ELF-1 (cell line): ENCODE measurements at regions not wholly inside any gene's neighbourhood (a gene's known extent, or its start where the extent isn't known, plus 50 kb on each side); places are given as distances from the start of the nearest gene placed in this dataset.

Source experiments
- DNase-seq: peaks from one replicate; pipeline ENCODE4 v3.0.0-alpha.2; 2016; ENCODE audit warnings: low read depth, low spot score

DNA sequence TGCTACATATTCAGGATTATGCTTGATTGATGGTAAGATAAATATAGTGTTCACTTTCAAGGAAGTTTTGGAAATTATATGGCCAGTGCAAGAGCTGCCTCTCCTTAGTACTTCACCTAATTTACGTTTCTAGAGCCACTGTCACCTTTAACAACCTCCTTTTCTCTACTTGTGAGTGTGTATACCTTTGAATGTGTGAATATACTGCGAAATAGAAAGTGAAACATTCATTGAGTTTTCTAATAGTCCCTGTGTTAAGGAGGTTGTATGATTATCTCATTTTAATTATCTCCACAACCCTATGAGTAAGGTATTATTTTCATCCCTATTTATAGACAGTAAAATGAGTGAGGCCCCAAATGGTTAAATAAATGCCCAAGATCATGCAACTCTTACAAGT lies 1050.5 kb downstream of the XPNPEP1 start:
- DNase-seq: no peak

DNA sequence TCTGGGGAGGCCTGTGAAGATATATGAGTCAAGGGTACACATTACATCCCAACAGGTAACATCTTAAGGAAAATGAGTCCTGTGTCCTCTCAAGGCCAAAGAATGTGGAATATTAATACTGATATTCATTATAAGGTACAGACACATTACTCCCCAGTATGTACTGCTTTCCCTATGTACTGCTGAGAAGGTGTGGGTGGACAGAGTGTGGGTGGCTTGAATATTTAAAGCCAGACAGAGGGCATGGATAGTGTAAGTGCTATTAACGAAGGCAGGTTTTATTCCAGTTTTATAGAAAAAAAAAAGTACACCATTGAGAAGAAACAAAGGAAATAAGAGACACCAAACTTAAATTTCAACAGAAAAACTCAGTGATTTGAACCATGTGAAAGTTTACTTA lies 1054.4 kb downstream of the XPNPEP1 start:
- no peak for DNase-seq

DNA sequence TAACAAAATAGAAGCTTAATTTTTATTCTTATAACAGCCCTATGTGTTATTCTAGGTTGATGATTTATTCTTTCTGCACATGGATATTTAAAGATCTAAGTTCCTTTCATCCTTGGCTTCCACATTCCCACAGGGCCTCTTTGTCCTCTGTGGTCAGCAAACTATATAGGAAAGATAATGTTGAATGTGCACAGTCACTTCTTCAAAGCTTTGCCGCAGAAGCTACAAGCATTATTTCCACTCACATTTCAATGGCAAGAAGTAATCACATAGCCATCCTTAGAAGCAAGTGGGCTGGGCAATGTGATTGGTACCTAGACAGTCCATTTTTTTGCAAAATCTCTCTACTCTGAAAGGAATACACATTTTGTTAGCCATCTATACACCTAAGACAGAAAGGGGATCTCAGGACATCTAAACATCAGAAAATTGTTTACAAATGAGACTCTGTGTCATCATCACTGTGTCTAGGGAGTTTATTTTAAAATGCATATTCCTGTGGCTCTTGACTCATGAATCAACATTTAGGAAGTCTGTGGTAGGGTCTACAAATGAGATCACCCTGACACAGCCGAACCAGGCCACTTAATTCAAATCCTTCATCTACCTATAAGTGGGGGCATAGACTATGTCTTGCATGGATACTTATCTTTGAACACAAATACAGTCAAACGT lies 1060.5 kb downstream of the XPNPEP1 start:
- no peak for DNase-seq

- no peak for DNase-seq
These were observed 1062.0 kb downstream of the XPNPEP1 start for GRCh38 chr10:108861181-108861754.

DNA sequence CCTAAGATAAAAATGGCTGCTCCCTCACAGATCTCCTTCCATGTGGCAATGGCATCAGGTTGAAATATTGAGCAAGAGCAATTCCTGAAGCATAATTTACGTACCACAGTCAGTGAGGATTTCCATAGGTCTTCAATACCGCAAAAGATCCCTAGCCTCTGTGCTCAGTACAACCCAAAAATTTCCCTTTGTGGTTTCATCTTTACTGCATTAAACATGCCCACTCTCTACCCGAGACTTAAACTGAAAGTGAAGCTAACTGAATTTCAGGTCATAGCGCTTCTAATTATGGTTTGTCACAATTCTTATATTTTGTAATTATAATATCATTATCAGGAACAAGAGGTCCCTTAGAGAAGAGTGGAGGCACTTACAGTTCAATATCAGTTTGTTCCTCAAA lies 1071.1 kb downstream of the XPNPEP1 start:
- DNase-seq: no peak

- DNase-seq: no peak
These were observed 1073.0 kb downstream of the XPNPEP1 start for GRCh38 chr10:108850138-108850854.

DNA sequence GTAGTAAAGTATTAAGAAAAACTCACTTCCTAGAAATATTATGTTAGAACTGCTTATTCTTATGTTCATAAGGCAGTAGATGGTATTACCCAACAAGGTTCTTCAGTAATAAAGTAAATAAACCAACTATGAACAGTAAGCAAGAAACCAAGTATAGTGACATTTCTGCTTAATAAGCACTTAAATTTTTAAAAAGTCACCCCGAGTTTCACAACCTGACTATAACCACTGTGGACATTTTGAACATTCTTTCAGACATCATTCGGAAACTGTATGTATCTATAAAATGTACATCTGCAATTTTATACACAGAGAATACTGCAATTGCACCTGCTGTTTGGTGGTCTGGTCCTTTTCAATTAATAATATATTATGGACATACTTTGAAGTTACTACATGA lies 1073.6 kb downstream of the XPNPEP1 start:
- DNase-seq: no peak

DNA sequence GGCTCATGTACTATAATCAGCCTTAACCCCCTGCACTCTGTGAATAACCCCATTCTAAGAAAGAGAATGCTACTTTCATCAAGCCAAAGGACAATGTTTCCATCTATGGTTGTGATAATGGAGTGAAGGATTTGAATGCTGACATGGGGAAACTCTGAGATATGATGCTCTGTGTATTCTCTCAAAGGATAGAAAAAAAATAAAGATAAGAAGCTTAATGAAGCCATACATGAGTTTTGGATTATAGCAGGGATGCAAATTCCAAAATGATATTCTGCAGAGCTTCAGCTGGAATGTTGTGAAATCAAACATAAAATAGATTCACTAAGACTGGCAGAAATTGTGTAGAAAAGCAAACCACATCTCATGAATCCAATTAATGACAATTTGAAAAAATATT lies 1074.1 kb downstream of the XPNPEP1 start:
- DNase-seq: no peak

- DNase-seq: no peak
These were observed 1075.3 kb downstream of the XPNPEP1 start for GRCh38 chr10:108848046-108848445.

DNA sequence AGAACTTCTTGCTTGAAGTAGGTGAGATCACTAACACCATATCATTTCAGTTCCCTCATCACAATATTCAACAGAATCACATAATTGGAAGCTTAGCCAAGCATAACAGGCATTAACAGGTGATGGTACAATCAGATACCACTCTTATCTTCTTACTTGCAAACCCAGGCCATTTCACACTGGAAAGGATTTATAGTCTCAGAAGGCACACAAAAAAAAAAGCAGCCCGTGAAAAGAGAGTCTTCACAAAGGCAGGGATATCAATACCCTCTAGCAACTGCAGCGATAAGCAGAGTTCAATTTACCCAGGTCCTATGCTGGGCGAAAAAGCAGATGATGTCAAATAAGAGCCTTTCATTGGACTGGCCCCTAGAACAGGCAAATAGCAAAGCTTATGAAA lies 1082.4 kb downstream of the XPNPEP1 start:
- DNase-seq: no peak

DNA sequence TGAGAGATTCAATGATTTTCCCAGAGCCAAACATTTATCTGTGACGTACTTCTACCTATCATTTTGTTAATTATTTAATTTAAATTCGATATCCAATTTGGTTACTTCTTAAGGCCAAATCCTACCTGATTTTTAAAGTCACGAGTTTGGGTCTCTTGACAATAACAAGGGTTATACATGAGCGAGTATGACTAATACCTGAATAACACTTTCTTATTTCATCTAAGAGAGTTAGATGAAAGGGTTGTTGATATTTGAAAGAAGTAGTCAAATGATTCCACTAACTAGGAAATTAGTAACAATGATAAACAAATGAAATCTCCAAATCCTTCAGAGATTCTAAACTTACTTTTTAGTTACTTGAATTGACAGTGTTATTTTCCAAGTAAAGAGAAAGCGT lies 1086.9 kb downstream of the XPNPEP1 start:
- no peak for DNase-seq

- DNase-seq: no peak
These were observed 1101.3 kb downstream of the XPNPEP1 start for GRCh38 chr10:108822026-108822425.

DNA sequence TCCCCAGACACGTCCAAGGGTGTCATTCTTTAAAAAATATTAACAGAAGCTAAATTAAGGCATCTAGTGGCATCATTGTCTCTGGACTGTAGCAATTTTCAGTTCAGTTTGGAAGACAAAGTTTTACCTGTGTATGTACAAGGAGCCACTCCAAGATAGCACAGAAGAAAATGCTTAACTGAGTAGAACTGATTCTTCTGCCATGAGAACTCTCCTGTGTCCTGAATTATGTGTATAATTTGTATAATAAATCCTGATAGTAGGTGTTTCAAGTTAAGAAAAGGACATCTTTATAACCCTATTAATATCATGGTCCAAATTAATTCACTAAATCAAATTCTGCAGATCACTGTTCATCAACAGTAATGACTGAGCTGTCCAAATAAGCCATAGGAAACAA lies 1104.0 kb downstream of the XPNPEP1 start:
- no peak for DNase-seq

GRCh38 chr10:108817584-108817983 lies 1105.7 kb downstream of the XPNPEP1 start:
- no peak for DNase-seq

- DNase-seq: no peak
These were observed 1106.2 kb downstream of the XPNPEP1 start for GRCh38 chr10:108817135-108817534.

- DNase-seq: no peak
These were observed 1110.4 kb downstream of the XPNPEP1 start for GRCh38 chr10:108812906-108813305.

DNA sequence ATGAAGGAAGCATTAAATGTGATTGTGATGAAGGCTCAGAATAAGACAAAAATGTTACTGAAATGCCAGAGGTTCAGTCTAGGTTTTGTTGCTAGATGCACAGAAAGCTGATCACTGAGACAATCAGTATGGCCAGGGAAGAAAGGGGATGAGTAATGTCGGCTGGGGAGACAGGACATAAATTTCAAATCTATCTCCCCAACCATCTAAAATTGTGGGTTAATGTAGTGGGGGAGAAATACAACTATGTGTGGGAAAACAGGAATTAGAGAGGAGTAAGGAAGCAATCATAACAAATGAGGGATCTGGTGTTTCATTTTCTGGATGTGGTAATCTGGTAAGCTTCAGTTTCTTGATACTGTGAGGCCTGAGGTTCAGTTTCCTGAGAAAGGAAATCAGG lies 1111.0 kb downstream of the XPNPEP1 start:
- no peak for DNase-seq

DNA sequence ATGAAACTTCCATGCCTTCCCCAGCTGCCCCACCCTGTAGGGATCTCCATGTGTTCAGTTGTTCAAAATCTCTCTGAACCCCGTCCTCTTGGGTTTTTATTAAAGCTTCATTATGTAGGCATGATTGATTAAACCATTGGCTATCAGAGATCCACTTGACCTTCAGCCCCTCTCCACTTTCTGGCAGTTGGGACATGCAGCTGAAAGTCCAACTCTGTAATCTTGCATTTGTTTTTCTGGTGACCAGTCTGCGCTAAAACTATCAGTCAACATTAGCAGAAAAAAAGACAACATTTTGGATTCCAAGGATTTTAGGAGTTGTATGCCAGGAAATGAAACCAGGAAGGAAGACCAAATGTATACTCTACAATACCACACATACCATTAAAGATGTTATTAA lies 1115.1 kb downstream of the XPNPEP1 start:
- DNase-seq: no peak

- DNase-seq: no peak
These were observed 1121.4 kb downstream of the XPNPEP1 start for GRCh38 chr10:108801775-108802517.

DNA sequence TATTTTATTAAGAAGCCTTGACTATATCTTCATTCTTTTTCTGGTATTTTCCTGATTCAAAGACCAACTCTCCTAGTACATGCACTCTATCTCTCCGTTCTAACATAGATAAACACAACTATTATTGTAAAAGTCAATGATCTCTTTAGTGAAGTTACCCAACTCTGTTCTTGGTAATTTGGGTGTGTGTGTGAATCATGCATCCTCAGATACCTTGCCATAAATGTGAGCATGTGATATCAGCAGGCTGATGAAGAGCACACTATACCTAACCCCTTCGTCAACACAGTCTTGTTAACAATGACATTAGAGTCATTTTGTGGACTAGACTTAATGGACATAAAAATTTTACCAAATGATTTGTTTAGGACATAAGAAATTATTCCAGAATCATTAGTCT lies 1122.1 kb downstream of the XPNPEP1 start:
- DNase-seq: no peak

DNA sequence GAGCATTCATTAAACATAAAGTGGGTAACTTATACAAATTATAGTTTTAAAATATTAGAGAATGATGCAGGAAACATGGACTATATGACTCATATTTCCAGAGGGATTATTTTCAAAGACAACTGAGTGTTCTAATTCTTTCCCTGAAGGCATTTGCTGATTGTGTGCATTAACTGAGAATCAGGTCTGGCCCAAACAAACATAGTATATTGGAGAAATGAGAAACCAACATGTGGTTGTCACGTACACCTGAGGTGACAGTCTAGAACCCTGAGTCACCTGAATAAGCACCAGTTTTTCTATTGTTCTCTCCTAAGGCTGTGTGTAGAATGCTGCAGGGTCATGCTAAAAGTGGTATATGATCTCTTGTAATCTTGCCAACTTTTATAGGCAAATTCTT lies 1125.7 kb downstream of the XPNPEP1 start:
- no peak for DNase-seq

- DNase-seq: no peak
These were observed 1131.4 kb downstream of the XPNPEP1 start for GRCh38 chr10:108791794-108792474.
